NCI-H82 treated with DMSO at 0.1 percent for 48 hours (cell line): ENCODE measurements at regions not wholly inside any gene's neighbourhood (a gene's known extent, or its start where the extent isn't known, plus 50 kb on each side); places are given as distances from the start of the nearest gene placed in this dataset.
"Not testable (repeated sequence)": the region's sequence is repeated elsewhere in the genome, so short reads cannot be mapped to it uniquely, and the experiment has no call there.

Source experiments
- DNase-seq: peaks from one replicate; lab custom pipeline; 2025; ENCODE audit not compliant: unreplicated experiment; lab: John Stamatoyannopoulos, UW

GRCh38 chr12:92987362-92987761, 58.3 kb upstream of the EEA1 start:
- peak; percentile 59 for DNase-seq

DNA sequence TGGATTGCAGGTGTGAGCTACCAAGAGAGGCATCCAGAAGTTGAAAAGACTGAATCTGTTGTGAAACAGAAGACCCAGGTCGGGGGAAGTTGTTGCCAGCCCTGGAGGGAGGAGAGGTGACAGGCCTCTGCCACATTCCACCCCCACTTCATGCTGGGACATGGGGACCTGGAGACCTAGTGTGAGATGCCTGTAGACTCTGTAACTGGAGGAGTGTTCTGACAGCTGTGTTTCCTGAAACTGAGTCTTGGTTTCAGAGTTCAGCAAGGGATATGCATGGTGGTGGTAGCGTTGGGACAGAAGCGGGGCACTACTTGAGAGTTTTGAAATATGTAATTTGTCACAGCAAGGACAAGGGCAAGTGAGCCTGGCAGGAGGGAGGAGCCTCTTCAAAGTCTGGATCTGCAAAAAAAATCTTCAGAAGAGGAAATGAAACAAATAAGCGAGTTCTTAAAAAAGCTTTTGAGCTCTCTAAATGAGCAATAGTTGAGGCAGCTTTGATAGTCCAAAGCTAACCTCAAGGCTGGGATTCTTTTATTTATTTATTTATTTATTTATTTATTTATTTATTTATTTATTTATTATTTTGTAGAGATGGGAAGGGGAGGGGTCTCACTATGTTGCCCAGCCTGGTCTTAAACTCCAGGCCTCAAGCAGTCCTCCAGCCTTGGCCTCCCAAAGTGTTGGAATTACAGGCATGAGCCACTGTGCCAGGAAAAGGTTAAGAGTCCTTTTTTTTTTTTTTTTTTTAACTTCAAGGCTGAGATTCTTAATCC, 58.9 kb upstream of the EEA1 start:
- DNase-seq = no peak

DNA sequence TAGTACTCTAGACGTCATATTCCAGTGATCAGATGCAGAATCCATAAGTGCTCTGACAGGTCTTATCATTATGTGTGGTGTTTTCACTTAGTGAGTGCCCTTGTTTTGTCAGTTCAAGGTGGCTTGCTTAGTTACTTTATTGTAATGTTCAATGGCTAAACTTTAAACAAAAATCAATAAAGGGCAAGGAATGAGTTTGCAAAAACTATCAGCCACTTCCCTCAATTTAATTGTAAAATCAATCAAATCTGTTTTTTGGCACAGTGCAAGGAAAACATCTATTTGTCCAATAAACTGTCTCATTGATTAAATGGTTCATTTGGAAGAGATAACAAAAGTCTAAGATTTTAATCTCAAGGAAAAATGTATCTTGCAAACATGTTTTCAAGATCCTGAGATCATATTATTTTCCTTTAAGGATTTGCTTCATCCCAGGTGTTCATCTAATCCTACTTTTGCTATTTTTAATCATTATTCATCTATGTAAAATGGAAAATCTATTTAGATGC, 59.6 kb upstream of the EEA1 start:
- no peak for DNase-seq

DNA sequence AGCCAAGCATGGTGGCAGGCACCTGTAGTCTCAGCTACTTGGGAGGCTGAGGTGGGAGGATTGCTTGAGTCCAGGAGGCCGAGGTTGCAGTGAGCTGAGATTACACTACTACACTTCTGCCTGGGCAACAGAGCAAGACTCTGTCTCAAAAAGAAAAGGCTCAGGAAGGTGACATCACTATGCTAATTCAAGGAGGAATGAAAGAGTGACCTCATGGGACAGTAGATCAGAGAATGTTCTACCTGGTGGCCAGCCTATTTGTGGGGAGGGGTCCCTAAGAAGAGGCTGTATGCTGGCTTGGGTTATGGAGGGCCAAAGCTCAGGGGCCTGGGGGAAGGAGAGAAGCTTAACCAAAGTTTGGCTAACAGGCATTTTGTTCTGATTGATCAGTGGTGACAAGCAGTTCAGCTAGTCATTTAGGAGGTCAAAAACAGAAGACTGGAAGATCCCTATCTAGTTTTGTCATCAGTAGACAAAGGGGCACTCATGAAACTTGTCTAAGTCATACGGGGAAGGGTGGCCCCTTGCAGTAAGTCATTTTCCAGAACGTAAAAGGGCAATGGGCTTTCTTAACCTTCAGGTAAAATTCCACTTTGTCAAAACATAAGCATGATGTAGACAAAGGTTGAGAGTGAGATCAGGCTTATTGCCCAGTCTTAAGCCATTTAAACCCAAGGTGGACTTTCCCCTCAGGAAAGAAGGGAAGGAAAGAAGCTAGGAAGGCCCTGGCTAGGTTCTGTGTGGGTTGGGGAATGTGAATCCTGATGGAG, 60.8 kb upstream of the EEA1 start:
- no peak for DNase-seq

GRCh38 chr12:92991134-92991533, 62.0 kb upstream of the EEA1 start:
- no peak for DNase-seq

DNA sequence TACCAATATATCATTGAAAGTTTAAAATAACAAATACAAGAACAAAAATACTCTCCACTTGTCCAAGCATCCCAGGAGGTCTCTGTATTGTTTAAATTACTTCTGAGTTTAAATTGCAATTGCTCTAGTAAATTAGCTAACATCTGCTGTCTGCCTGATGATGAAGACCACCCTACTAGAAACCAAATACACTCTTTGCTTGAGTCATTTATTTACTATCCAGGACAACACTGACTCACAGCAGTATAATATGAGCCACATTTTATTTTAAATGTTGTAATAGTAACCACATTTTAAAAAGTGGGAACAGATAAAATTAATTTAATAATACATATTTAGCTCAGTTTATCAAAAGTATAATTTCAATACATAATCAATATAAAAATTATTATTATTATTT, 62.9 kb upstream of the EEA1 start:
- DNase-seq = no peak

- DNase-seq = no peak
Measured at GRCh38 chr12:92993259-92993658, 64.2 kb upstream of the EEA1 start.

DNA sequence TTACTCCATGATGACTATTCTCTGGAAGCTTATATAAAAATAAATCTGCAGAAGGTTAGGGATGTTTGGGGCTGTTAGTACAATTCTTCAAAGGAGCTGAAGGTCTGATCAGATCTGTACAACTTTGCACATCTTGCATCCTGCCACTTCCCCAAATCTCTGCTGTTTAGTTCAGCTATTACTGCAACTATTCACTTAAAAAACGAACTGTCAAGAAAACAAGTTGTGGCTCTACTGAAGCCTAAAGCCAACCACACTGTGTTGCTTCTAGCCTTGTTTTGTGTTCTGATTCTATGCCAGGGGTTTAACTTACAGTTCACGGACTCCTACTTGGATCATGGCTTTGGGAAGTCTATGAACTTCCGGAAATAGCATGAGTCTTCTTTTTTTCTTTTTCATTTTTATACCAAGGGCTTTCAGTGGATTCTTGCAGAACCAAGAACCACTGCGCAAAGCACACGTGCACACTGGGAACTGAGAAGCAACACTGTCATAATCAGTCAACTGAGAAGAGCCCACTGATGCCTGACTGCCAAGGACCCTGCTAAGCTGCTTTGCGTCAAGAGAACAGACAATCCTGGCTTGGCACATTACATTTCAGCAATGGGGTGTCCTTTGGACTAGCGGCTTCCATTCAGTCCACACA, 66.3 kb upstream of the EEA1 start:
- DNase-seq = no peak

- no peak for DNase-seq
Measured at GRCh38 chr12:93000026-93000425, 70.9 kb upstream of the EEA1 start.

DNA sequence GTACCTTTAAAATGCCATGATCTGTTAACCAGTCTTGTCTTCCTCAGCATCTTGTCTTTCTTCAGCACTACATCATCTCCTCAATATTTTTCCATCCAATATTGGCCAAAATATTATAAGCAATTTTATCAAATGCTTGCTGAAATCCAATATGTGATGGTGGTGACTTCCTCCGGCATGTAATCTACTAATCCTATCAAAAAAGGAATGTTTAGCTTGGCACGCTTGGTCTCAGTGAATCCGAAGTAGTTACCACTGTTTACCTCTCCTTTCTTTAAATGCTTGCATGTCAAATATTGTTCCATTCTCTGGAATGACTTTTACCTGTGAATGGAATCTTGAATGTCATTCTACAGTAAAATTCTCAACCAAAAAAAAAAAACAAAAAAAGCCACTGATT, 72.3 kb upstream of the EEA1 start:
- DNase-seq = no peak

DNA sequence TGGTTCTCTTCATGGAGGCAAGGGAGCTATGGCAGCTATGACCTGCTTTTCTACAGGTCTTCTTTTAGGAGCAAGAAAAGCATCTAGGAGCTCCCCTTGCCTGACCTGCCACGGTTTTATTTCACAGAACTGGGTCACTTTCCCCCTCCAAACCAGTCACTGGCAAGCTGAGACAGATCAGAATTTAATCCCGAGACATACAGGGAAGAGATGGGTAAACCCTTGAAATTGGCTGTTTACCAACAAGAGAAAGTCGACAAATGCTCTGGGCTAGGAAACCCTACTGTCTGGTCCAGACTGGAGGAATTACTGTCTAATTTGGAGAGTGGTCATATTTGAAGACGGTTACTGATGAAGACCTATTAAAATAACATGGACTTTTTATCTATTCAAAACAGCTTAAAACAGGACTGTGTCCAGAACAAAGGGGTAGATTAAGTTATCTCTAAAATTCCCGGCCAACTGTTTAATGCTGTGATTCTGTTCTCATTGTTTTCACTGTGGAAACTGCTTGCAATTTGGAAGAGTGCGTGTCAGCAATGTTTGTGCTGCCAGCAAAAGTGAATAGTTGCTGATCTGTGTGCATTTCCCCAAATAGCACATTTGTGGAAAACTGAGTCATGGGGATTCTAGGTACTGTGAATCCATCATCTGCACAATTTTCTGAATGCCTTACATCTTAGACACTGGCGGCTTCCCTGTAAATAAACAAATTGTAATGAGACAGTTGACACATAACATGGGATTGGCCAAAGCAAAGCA, 73.4 kb upstream of the EEA1 start:
- DNase-seq = peak; percentile 11

GRCh38 chr12:93003531-93004239, 74.6 kb upstream of the EEA1 start:
- DNase-seq = no peak

GRCh38 chr12:93005928-93006392, 76.9 kb upstream of the EEA1 start:
- no peak for DNase-seq

DNA sequence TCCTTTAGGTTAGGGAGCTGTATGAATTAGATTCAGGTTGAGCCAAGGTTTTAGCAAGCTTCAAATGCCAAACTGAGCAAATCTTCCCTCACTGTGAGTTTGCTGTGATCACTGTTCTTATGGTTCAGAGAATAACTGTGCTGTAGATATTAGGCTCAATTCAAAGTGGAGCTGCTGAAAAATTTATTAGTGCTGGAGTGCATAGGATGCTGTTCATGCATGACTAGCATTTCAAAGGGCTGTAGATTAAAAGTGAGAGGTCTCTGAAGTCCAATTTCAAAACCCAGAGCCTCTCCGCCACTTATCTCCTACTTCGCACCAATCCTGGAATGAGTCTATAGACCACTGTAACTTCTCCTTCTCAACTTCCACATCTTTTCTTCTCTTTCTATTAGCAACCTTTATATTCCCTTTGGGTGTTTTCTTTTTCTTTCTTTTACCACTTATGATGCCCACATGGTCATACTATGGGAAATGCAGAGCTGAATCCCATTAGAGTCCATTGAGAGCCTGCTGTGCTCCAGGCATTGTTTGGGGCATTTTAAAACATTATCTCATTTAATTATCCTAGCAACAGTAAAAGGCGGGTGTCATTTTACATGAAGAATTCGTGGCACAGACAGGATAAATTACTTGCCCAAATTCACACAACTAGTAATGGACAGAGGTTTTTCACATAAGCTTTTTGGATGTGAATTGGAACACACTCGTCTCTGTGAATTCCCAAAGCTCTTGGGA, 77.5 kb upstream of the EEA1 start:
- no peak for DNase-seq

GRCh38 chr12:93007544-93007943, 78.4 kb upstream of the EEA1 start:
- no peak for DNase-seq

- DNase-seq = no peak
Measured at GRCh38 chr12:93008044-93008778, 79.1 kb upstream of the EEA1 start.

GRCh38 chr12:93008880-93009279, 79.8 kb upstream of the EEA1 start:
- DNase-seq = not testable (repeated sequence)

DNA sequence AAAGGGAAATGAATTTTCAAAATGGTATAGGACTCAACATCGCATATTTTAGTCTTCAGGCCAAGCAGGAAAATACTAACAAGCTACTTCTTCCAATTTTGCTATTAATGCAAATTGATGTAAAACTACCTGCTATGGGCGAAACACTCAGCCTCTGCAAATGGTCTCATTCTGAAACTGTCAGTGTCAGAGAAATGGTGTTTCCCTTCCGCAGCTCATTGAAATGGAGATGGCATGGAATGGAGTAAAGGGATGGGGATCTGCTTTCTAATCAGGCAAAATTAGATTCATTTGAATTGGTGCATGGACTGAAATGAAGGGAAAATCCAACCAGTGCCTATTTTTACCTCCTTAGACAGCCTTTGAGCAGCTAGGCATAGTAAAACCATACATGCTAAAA, 80.4 kb upstream of the EEA1 start:
- no peak for DNase-seq

GRCh38 chr12:93010461-93010860, 81.4 kb upstream of the EEA1 start:
- no peak for DNase-seq
